ENCODE measurements at regions not wholly inside any gene's neighbourhood (a gene's known extent, or its start where the extent isn't known, plus 50 kb on each side); places are given as distances from the start of the nearest gene placed in this dataset.

DNA sequence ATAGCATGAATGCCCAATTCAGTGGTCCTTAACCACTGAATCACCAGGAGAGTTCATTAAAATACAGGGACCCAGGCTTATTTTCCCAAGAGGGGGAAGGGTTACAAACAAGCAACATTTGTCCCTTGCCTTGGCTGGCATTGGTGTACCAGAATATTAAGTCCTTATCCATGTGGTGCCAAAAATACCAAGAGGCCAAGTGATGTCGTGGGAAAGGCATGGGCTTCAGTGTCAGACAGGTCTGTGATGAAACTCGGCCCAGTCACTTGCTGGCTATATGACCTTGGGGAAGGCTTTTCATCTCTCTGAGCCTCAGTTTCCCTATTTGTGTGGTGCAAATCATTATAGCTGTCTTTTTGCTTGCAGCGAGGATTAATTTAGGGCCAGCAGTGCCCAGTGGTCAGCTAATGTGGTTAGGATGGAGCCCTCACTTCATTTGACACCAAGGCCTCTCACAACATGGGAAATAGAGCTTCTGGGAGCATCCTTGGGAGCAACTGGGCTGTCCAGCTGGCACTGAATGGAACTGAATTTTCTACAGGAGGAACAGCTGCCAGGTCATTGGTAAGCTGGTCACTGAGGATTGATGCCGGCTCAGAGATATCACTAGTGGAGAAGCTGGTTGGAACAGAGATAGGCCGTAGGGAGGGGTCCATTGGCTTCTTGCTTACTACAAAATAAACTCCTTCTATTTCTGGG, 77.2 kb upstream of the PPP2R5A start:
- TF ChIP-seq, protein P1, sequence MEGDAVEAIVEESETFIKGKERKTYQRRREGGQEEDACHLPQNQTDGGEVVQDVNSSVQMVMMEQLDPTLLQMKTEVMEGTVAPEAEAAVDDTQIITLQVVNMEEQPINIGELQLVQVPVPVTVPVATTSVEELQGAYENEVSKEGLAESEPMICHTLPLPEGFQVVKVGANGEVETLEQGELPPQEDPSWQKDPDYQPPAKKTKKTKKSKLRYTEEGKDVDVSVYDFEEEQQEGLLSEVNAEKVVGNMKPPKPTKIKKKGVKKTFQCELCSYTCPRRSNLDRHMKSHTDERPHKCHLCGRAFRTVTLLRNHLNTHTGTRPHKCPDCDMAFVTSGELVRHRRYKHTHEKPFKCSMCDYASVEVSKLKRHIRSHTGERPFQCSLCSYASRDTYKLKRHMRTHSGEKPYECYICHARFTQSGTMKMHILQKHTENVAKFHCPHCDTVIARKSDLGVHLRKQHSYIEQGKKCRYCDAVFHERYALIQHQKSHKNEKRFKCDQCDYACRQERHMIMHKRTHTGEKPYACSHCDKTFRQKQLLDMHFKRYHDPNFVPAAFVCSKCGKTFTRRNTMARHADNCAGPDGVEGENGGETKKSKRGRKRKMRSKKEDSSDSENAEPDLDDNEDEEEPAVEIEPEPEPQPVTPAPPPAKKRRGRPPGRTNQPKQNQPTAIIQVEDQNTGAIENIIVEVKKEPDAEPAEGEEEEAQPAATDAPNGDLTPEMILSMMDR (conservative IDR thresholded peaks at IDR 0.05; ENCODE audit: low read depth in 2 of 2): no peak
- no peak for TF ChIP-seq POLR2AphosphoS5 (IDR thresholded peaks at IDR 0.05; ENCODE audit: low read depth)
- no peak for TF ChIP-seq CREB1 (CRISPR knock-in tag; IDR thresholded peaks at IDR 0.05; ENCODE audit: low read depth)
- TF ChIP-seq, protein P2, sequence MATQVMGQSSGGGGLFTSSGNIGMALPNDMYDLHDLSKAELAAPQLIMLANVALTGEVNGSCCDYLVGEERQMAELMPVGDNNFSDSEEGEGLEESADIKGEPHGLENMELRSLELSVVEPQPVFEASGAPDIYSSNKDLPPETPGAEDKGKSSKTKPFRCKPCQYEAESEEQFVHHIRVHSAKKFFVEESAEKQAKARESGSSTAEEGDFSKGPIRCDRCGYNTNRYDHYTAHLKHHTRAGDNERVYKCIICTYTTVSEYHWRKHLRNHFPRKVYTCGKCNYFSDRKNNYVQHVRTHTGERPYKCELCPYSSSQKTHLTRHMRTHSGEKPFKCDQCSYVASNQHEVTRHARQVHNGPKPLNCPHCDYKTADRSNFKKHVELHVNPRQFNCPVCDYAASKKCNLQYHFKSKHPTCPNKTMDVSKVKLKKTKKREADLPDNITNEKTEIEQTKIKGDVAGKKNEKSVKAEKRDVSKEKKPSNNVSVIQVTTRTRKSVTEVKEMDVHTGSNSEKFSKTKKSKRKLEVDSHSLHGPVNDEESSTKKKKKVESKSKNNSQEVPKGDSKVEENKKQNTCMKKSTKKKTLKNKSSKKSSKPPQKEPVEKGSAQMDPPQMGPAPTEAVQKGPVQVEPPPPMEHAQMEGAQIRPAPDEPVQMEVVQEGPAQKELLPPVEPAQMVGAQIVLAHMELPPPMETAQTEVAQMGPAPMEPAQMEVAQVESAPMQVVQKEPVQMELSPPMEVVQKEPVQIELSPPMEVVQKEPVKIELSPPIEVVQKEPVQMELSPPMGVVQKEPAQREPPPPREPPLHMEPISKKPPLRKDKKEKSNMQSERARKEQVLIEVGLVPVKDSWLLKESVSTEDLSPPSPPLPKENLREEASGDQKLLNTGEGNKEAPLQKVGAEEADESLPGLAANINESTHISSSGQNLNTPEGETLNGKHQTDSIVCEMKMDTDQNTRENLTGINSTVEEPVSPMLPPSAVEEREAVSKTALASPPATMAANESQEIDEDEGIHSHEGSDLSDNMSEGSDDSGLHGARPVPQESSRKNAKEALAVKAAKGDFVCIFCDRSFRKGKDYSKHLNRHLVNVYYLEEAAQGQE (IDR thresholded peaks at IDR 0.05; ENCODE audit: unreplicated experiment): no peak
- no peak for TF ChIP-seq EZH2 (IDR thresholded peaks at IDR 0.05; ENCODE audit: low read depth, unreplicated experiment)
- TF ChIP-seq EZH2phosphoT487 (IDR thresholded peaks at IDR 0.05; ENCODE audit: unreplicated experiment): no peak
- TF ChIP-seq STAT1 (IDR thresholded peaks at IDR 0.05; ENCODE audit: unreplicated experiment): no peak
- no peak for TF ChIP-seq NANOG (IDR thresholded peaks at IDR 0.05; ENCODE audit: borderline replicate concordance)
